GM21786 (cell line): ENCODE measurements at regions not wholly inside any gene's neighbourhood (a gene's known extent, or its start where the extent isn't known, plus 50 kb on each side); places are given as distances from the start of the nearest gene placed in this dataset.
A peak's percentile ranks its signal among the peaks of the same experiment; 100 is the strongest.
"Not testable (repeated sequence)": the region's sequence is repeated elsewhere in the genome, so short reads cannot be mapped to it uniquely, and the experiment has no call there.

Experiments used
- ATAC-seq: cut with Tn5 transposase; IDR thresholded peaks from one replicate; pipeline ENCODE4 v1.9.1; 2021; ENCODE audit not compliant: unreplicated experiment

DNA sequence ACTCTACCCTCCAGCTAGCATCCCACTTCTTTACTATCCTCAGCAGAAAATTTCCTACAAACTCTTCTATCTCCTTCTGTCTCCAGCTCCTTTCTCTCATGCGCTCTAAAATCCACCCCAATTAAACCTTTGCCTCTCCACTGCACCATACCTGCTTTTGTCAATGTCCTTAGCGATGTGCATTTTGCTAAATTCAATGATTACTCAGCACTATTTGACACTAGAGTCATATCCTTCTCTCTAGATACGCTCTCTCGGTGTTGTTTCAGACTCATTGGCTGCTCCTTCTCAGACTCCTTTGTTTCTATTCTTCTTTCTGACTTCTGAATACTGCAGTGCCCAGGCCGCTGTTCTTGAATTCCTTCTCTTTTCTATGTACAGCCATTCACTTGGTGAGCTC is 144.2 kb downstream of the HLX start:
- ATAC-seq, result no peak

DNA sequence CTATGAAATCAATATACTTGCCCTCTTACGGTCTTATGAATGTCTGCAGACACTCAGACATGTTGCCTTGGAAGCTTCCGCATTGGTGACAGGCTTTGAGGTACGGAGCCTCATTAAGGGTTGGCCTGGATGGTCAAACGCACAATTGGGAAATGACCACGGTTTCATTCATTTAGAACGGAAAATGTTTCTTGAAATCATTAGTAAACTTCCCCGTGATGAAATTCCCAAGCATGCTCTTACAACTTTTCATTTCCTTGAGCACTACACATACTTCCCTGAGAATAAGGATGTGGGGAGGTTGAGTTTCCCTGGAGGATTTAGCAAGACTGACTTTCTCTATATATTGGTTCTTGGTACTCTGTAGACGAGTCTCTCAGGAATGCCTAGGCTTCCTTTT is 146.3 kb downstream of the HLX start:
- no peak for ATAC-seq

DNA sequence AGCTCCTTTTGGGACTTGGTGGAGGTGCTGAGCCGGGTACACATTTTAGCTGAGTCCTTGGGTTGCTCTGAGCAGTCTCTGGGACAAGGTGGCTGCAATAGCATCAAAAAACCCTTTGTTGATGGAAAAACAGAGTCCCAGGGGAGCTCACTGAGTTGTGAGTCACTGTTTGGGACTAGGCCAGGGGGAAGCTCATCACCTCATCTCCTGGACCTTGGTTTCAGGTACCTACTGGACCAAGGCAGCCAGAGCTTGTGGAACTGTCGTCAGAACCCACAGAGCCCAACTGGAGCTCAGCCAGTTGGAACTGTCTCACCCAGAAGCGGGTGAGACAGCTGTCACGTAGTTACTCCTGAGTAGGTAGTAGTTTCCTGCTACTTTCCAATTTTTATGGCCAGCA is 146.7 kb downstream of the HLX start:
- no peak for ATAC-seq

DNA sequence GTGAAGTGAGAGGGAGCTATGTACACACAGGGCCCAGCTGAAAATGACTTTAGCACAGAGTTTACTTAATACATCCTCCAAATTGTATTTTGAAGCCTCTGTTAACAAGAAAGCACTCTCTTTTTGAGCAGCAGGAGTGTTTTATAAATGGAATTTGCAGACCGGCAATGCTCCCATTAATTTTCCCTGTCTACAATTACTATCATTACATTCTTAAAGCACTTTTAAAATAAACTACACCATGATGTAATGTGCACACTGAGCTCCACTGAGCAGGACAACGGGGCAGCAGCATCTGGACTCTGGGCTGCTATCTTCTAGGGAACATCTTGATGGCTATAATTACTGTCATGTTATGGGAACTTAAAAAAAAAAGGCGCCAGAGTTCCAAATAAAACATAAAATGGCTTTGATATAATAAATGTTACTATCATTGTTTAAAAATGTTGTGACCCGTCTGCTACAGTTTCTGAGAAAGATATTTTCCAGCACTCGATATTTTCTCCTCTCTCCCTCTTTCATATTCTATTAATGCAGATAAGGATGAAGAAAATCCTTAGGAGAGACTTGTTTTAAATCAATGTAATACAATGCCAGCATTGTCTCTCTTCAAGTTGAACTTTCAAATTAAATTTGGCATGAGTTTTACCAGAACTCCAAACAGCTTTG is 150.9 kb downstream of the HLX start:
- ATAC-seq, result no peak

DNA sequence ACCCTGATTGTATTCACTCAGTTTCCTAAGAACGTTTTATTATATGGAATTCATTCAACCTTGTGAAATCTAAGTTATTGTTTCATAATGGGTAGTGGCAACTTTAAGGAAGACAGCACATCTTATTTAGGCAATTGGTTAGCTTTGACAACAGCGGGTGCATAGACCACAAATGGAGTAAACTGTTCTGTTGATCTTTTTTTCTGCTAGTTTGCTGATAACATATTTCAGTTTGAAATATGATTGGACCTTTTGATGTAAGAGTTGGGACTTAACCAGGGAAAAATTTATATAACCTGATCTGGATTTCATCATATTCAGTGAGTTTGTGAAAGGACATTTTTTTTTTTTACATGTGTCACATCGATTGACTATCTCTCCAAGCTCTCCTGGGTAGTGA is 151.7 kb downstream of the HLX start:
- no peak for ATAC-seq

DNA sequence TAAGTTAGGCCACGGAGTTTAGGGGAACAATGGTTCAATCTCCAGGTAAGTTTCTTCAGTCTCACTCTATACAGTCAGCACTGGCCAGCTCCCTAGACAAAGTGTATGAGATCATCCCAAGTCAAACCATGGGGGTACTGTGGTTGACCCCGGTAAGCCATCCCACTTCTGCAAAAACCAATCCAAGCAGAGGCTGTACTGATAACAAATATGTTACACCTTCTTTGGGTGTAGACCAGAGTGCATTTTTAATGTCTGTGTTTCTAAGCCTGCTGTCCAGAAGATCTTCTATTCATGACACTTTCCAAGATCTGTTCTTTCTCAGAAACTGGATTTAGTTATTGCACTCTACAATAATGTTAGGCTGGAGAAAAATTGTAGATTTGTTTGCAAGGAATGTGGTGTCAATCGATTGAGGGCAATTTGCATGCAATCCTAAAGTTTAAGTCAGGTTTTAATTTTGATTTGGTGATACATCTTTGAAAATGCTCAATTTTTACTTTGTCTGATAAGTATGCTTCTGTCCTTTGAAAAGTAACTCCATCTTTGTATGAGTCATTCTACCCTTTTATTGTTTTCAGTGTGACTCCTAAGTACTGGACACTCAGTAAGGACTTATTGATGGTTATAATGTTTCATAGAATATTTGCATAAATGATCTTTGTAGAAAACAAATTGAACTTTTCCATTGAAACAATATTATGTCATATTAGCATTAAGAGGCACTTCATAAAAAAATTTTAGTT is 152.4 kb downstream of the HLX start:
- no peak for ATAC-seq

DNA sequence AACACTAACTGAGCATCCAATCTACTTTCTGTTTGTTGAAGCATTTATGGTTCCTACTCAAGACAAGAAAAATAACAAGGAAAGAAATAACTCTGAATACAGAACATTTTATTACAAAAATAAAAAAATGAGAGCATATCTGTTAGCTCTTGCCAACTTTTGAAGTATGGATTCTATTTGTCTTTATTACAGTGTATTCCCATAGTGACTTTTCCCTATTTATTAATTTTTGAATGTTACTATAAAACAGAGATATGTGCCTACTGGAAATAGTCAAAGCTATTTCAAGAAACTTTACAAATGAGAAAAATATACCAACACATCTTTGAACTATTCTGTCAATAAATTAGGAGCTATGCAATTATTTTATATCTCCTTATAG is 153.0 kb downstream of the HLX start:
- no peak for ATAC-seq

DNA sequence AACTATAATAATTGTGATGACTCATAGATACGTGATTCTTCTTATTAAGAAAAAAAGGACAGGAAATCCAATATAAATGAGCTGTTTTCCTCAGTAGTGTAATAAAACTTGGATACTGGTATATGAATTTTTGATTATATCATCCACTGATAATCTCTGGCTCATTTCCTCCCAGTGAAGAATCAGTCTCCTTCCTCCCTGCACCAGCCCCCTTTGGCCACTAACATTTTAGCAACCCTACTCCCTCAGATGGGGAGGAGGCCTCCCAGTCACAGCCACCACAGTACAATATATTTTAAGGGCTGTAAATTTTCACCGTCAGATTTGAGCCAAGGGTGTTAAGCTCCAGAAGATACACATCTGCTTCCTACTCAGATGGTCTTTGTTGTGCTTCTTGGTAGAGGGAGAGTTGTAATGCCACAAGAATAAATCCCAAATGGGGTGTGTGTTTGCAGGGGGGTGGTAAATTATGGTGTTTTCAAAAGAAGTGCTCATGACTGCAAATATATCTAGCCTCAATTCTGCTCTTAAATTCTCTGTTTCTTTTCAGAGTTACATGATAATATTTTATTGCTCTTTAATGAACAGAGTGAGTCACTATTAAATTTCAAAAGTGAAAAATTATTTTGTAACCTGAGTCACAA is 153.5 kb downstream of the HLX start:
- no peak for ATAC-seq

DNA sequence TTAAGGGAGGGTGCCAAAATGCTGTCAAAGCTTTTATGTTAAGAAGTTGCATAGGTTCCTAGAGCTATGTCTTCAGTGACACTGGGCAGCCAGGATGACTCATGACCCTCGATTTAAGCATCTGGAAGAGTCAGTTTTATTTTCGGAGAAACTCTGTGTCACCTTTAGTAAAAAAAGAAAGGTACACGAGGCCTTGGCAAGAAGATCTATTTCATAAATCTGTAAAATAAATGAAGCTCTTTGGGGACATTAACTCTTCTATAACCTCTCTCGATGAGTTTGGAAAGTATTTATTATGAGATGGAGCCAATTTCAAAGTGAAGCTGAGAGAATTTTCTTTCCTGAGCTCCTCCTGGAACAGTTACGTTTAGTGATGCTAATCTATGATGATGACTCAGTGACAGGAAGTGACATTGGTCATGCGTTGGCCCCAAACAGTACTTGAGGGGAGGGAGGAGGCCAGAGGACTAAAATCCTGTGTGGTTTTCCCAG is 156.5 kb downstream of the HLX start:
- no peak for ATAC-seq

DNA sequence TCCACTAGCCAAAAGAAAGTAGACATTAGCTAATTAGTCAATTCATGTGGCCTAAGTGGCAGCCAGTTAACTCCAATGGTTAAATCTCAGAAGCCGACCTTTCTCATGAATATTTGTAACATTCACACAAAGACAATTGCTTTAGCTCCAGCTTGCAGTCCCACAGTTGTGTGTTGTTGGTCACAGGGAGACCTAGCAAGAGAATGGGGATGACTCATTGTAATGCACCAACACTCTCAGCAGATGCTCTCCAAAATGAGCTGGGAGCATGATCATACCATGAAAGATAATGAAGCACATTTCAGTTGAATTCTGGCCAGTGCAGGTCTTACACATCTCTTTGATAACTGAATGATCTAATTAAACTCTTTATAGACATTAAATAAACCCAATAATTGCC is 160.4 kb downstream of the HLX start:
- ATAC-seq, result no peak

DNA sequence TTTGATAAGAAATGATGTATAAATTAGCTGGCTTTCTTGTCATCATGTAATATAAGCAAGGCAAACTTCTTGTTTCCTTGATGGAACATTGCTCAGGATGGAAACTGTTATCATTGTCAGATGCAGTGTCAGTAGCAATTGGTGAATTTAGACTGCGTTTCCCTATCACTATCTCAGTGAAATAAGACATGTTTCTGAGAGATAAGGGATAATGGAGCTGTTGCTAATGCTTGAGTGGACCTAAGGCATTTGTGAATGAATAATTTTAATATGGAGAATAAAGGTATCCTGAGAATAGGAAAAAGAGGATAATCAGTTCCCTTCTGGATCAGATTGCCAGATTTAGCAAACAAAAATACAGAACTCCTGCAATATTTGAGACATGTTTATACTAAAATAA is 160.9 kb downstream of the HLX start:
- no peak for ATAC-seq

DNA sequence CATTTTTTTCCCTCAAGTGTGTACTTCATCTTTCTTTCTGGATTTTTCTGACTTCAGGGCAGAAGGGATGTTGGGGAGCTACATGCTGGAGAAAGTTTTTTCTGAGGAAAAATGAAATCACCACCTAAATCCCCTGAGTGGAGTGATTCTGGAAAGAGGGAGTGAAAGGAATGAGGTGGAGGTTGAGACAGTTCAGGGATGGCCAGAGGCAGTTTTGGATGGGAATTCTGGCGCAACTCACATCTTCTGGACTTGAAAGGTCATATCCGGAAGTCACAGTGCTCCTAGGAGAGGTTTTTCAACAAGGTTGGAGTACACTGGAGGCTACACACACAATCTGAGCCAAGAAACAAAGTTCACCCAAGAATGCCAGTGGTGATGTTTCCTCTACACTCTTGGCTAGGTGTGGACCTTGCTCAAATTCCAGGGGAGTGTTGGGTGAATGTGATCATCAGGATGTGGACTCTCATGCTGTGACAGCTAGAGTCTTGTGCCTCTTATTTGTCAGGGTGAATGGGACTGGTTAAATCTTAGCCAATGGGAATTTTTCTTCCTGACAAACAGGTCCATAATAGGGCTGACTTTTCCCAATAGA is 161.5 kb downstream of the HLX start:
- ATAC-seq, result no peak

DNA sequence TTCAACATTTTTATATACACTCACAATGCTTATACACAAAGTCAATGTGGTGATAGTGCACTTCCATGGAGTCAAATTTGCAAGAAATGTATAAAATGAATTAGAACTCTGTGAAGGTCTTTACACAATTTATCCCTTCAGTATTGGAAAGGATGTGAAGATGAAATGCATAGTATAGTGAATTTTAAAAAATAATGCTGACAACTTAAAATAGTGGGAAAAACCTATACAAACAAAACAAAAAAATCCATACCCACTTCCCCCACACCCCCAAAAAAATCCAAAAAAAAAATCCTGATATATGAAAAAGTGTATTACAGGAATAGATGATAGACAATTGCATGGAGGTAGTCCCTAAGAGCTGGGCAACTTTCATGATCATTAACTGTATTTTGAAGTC is 165.3 kb downstream of the HLX start:
- no peak for ATAC-seq

DNA sequence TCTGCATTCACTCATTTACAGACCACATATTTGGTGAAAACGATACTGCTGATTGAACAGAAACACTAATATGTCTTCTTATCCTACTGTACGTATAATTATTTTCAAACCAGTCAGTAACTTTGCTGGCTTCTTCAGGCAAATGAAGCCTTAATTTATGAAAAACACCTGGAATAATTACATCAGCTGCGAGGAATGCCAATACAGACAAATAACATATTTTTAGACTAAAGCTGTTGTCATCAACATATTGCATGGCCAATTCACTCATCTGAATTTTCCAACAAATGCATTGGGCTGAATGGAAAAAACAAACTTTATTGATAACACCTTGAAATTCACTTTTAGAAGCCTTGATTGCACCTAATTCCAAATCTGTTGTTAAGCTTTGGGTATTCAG is 165.9 kb downstream of the HLX start:
- no peak for ATAC-seq

DNA sequence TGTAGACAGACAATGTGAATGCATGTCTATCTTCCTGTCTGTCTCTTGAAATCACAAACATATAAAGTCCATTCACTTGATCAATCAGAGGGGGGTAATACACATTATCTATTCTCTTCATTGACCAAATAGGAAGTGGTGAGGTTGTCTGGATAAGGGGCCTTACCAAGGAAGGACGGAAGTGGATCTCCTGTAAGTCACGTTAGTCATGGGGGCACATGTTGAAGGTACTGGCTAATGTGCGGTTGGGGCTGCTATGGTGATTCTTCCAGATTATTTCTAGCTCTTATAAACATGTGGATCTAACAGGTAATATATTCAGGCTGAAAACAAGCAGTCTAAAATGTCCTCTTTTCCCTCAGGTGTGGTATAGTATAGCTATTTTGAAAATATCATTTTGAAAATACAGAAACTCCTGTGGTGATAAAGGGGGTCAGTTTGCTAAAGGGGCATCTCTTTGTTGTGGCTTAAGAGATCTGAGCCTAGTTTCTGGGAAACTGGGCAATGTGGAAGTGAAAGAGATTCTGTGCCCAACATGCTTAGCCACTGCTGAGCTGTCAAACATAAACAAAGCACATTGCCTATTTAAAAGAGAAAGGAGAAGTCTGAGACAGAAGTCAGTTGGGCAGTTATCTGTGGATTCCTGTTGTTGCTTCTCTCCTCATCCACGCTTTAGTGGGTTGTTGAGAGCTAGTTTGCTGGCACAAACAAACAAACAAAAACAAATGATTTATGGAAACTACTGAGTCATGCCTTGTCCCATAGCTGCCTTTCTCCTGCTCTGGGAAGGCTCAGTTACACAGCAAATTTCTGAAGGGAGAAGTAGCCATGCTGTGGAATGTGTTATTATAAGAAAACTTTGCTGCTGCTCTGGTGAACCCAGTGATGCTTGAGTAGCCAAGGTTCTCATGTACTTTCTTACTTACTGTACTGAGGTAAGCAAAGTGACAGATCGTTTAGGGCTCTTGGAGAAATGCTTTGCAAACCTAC is 166.9 kb downstream of the HLX start:
- peak; percentile 92 for ATAC-seq

DNA sequence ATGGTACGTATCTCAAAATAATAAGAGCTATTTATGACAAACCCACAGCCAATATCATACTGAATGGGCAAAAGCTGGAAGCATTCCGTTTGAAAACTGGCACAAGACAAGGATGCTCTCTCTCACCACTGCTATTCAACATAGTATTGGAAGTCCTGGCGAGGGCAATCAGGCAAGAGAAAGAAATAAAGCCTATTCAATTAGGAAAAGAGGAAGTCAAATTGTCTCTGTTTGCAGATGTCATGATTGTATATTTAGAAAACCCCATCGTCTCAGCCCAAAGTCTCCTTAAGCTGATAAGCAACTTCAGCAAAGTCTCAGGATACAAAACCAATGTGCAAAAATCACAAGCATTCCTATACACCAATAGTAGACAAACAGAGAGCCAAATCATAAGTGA is 172.1 kb downstream of the HLX start:
- not testable (repeated sequence) for ATAC-seq

DNA sequence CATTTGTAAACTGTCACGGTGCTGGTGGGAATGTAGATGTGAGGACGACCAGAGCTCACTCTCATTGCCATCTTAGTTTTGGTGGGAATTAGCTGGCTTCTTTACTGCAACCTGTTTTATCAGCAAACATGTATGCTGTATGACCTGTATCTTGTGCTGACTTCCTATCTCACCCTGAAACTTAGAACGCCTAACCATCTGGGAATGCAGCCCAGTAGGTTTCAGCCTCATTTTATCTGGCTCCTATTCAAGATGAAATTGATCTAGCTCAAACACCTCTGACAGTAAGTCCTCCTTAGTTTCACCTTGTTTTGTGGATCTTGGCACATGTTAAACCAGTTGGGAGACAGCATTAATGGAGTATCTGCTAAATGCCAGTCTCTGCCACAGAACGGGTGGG is 174.6 kb downstream of the HLX start:
- ATAC-seq, result no peak

DNA sequence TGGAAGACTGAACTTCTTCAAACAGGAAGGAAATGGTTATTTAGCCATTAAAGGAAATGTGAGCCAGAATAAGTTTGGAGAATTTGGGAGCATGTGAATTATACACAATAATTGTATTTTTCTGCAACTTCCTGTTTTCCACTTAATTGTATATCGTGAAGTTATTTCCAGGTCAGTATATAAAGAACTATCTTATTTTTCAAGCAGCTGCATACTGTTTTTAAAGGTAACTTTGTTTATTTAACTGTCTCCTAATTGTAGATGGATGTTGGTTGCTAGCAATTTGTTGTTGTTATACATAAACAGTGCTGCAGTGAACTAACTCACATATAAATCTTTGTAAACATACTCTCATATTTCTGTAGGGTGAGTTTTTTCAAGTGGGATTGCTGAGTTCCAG is 180.3 kb downstream of the HLX start:
- no peak for ATAC-seq

DNA sequence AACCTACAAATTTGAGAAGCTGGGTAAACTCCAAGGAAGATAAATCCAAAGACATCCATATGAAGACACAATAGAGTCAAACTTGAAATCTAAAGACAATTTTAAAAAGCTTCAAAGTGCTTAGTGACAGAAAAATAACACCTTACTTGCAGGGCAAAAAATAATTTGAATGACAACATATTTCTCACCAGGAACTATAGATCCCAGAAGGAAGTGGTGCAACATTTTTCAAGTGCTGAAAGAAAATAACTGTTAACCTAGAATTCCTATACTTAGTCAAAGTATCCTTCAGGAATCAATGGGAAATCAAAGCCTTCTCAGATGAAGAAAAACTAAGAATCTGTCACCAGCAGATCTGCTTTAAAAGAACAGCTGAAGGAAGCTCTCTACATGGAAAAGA is 184.4 kb downstream of the HLX start:
- no peak for ATAC-seq

DNA sequence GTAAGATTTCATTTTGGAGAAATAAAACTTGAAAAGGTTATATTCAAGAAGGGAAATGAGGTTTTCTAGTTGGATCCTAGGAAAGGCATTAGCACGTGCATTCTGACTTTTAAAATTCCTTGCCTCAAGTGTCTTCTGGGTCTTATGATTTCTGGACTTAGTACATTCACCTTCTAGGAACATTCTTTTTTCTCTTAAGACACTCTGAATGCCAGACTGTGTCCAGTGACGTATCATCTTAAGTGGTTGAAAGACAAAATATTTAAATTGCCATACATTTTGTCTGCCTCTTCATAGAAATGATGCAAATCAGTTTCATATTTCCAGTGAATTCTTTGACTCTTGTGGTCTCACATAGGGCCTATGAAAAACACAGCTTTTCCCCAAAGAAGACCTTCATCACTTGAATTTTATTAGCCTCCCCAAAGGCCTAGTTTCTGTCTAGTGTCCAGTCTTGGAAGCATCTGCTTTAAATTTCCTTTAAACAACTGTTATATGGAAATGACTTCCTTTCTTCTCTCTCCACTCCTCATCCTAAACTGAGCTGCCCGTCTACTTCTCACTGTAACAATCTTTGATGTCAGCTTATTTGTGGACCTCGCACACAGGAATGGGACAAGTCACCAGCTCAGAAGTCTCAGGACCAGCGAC is 187.2 kb downstream of the HLX start:
- ATAC-seq, result no peak
